Suprapubic skin (tissue), 4 donors: ENCODE measurements at regions not wholly inside any gene's neighbourhood (a gene's known extent, or its start where the extent isn't known, plus 50 kb on each side); places are given as distances from the start of the nearest gene placed in this dataset.

ENCODE experiments used
- DNase-seq, 2 donors: peaks; one replicate each; pipeline ENCODE4 v3.0.0-alpha.2; 2019; ENCODE audit warnings: low spot score in 2 of 2
- H3K27ac ChIP-seq: fragments of 200-600 bp; sonication (generic); one replicate; pipeline ENCODE4 v1.5.1; 2019
- H3K27me3 ChIP-seq: fragments of 200-600 bp; sonication (generic); one replicate; pipeline ENCODE4 v1.5.1; 2019
- H3K36me3 ChIP-seq: fragments of 200-600 bp; sonication (generic); one replicate; pipeline ENCODE4 v1.5.1; 2019
- H3K4me1 ChIP-seq: fragments of 200-600 bp; sonication (generic); one replicate; pipeline ENCODE4 v1.5.1; 2019
- H3K4me3 ChIP-seq: fragments of 200-600 bp; sonication (generic); one replicate; pipeline ENCODE4 v1.5.1; 2019; ENCODE audit warnings: mild to moderate bottlenecking
- H3K9me3 ChIP-seq: fragments of 200-600 bp; sonication (generic); one replicate; pipeline ENCODE4 v1.5.1; 2019
- CTCF ChIP-seq, 2 donors: fragments of 200-600 bp in 1 of 2; fragments of 450-650 bp in 1 of 2; sonication (generic) in 1 of 2; IDR thresholded peaks; one replicate each; pipeline ENCODE4 v1.5.1; 2016 to 2019; ENCODE audit warnings: antibody characterized with exemption in 2 of 2, mild to moderate bottlenecking in 1 of 2, moderate library complexity in 1 of 2
- EP300 ChIP-seq: sonication (generic); formaldehyde crosslinking; IDR thresholded peaks from one replicate; pipeline ENCODE4 v1.6.1; 2017; ENCODE audit warnings: antibody characterized with exemption
- POLR2A ChIP-seq, 2 donors: fragments of 450-650 bp; IDR thresholded peaks; one replicate each; pipeline ENCODE4 v1.6.1; 2017; ENCODE audit warnings: antibody characterized with exemption in 2 of 2, mild to moderate bottlenecking in 2 of 2, moderate library complexity in 2 of 2
- POLR2AphosphoS5 ChIP-seq, 3 donors: sonication (generic); formaldehyde crosslinking; IDR thresholded peaks; one replicate each; pipeline ENCODE4 v1.6.1; 2017; ENCODE audit warnings: antibody characterized with exemption in 3 of 3
- WGBS: methylation state at CpG from one replicate; pipeline ENCODE4 v1.1.5; 2018; 5-methylcytosine and 5-hydroxymethylcytosine counted together

- no peak for DNase-seq
- no peaks in the 10 kb centered on the region for H3K27me3 ChIP-seq
- TF ChIP-seq POLR2A (IDR thresholded peaks at IDR 0.05) = no peak
- TF ChIP-seq CTCF (IDR thresholded peaks at IDR 0.05) = no peak
- no peak for TF ChIP-seq POLR2AphosphoS5 (IDR thresholded peaks at IDR 0.05)
- TF ChIP-seq EP300 = no peak
- H3K27ac ChIP-seq = no peak overlapping the region
- no peaks in the 10 kb centered on the region for H3K36me3 ChIP-seq
- no peaks in the 10 kb centered on the region for H3K9me3 ChIP-seq
- H3K4me1 ChIP-seq = peaks cover 15% of the 10 kb centered on the region
- 71% methylated on average over 3 of the region's 3 CpGs for WGBS
- H3K4me3 ChIP-seq = no peak overlapping the region
Measured at GRCh38 chr15:91564631-91565030, 288.9 kb upstream of the SLCO3A1 start.

GRCh38 chr15:91566141-91566540 is 287.4 kb upstream of the SLCO3A1 start:
- Histone ChIP-seq H3K36me3 (no peaks in the 10 kb centered on the region), H3K4me3 (no peak overlapping the region), H3K27me3 (no peaks in the 10 kb centered on the region), H3K27ac (no peak overlapping the region), H3K4me1 (peaks cover 12% of the 10 kb centered on the region), H3K9me3 (no peaks in the 10 kb centered on the region)
- no peak for DNase-seq
- TF ChIP-seq CTCF (IDR thresholded peaks at IDR 0.05) (no peak), EP300 (no peak), POLR2AphosphoS5 (IDR thresholded peaks at IDR 0.05) (no peak), POLR2A (IDR thresholded peaks at IDR 0.05) (no peak)
- 80% methylated on average over 4 of the region's 4 CpGs for WGBS

- no peak for TF ChIP-seq EP300
- no peak for TF ChIP-seq CTCF (IDR thresholded peaks at IDR 0.05)
- TF ChIP-seq POLR2AphosphoS5 (IDR thresholded peaks at IDR 0.05) = no peak
- no peak for TF ChIP-seq POLR2A (IDR thresholded peaks at IDR 0.05)
- no peak overlapping the region for H3K4me3 ChIP-seq
- H3K27ac ChIP-seq = no peak overlapping the region
- no peaks in the 10 kb centered on the region for H3K36me3 ChIP-seq
- 78% methylated on average over 2 of the region's 2 CpGs for WGBS
- no peaks in the 10 kb centered on the region for H3K27me3 ChIP-seq
- H3K4me1 ChIP-seq = no peaks in the 10 kb centered on the region
- no peaks in the 10 kb centered on the region for H3K9me3 ChIP-seq
- no peak for DNase-seq
Measured at GRCh38 chr15:91568036-91568435, 285.5 kb upstream of the SLCO3A1 start.

GRCh38 chr15:91572110-91572509 is 281.4 kb upstream of the SLCO3A1 start:
- no peaks in the 10 kb centered on the region for H3K36me3 ChIP-seq
- 61% methylated on average over 5 of the region's 5 CpGs for WGBS

GRCh38 chr15:91576096-91576495 is 277.4 kb upstream of the SLCO3A1 start:
- no peaks in the 10 kb centered on the region for H3K36me3 ChIP-seq
- no peaks in the 10 kb centered on the region for H3K9me3 ChIP-seq
- WGBS = 74% methylated on average over 4 of the region's 4 CpGs
- TF ChIP-seq POLR2AphosphoS5 (IDR thresholded peaks at IDR 0.05) = no peak
- TF ChIP-seq CTCF (IDR thresholded peaks at IDR 0.05) = no peak
- TF ChIP-seq EP300 = no peak
- TF ChIP-seq POLR2A (IDR thresholded peaks at IDR 0.05) = no peak
- no peak overlapping the region for H3K27ac ChIP-seq
- DNase-seq = no peak
- H3K4me1 ChIP-seq = no peaks in the 10 kb centered on the region
- no peak overlapping the region for H3K4me3 ChIP-seq
- H3K27me3 ChIP-seq = no peaks in the 10 kb centered on the region

More at GRCh38 chr15:91572110-91572509, 281.4 kb upstream of the SLCO3A1 start:
- DNase-seq = no peak
- no peak overlapping the region for H3K4me3 ChIP-seq
- no peaks in the 10 kb centered on the region for H3K27me3 ChIP-seq
- H3K9me3 ChIP-seq = no peaks in the 10 kb centered on the region
- H3K4me1 ChIP-seq = no peaks in the 10 kb centered on the region
- H3K27ac ChIP-seq = no peak overlapping the region
- TF ChIP-seq POLR2A (IDR thresholded peaks at IDR 0.05) = no peak
- TF ChIP-seq POLR2AphosphoS5 (IDR thresholded peaks at IDR 0.05) = no peak
- no peak for TF ChIP-seq EP300
- no peak for TF ChIP-seq CTCF (IDR thresholded peaks at IDR 0.05)
